ENCODE measurements at regions not wholly inside any gene's neighbourhood (a gene's known extent, or its start where the extent isn't known, plus 50 kb on each side); places are given as distances from the start of the nearest gene placed in this dataset.

GRCh38 chr17:15134363-15134762, 130.8 kb downstream of the PMP22 start:
- no peak for DNase-seq (ENCODE audit: low spot score, unreplicated experiment)
- TF ChIP-seq CTCF (IDR thresholded peaks at IDR 0.05; ENCODE audit: unreplicated experiment): no peak
- no peaks in the 10 kb centered on the region for H3K4me1 Mint-ChIP-seq (ENCODE audit: low read depth)
- no peak overlapping the region for H3K4me3 Mint-ChIP-seq (ENCODE audit: low read depth)
- no peaks in the 10 kb centered on the region for H3K36me3 Mint-ChIP-seq (ENCODE audit: insufficient read depth)
- no peak overlapping the region for H3K27ac Mint-ChIP-seq
- no peaks in the 10 kb centered on the region for H3K9me3 Mint-ChIP-seq (ENCODE audit: low read depth)
- no peaks in the 10 kb centered on the region for H3K27me3 Mint-ChIP-seq

DNA sequence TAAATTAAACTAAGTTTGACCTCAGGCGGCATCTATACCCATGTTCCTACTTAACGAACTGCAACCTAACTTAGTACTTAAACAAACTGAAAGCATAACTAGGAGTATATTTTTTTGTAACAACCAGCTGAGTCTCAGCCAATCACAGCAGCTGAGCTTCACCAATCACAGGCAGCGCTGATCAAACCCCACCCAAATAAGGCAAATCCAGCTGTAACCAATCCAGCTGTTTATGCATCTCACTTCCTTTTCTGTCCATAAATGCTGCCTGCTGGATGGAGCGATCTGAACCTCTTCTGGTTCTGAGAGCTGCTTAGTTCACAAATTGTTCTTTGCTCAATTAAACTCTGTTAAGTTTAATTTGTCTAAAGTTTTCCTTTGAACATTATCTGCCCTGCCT, 131.3 kb downstream of the PMP22 start:
- no peak for TF ChIP-seq CTCF (IDR thresholded peaks at IDR 0.05; ENCODE audit: unreplicated experiment)
- H3K4me3 Mint-ChIP-seq (ENCODE audit: low read depth): no peak overlapping the region
- H3K36me3 Mint-ChIP-seq (ENCODE audit: insufficient read depth): no peaks in the 10 kb centered on the region
- DNase-seq (ENCODE audit: low spot score, unreplicated experiment): no peak
- H3K27ac Mint-ChIP-seq: no peak overlapping the region
- no peaks in the 10 kb centered on the region for H3K27me3 Mint-ChIP-seq
- H3K4me1 Mint-ChIP-seq (ENCODE audit: low read depth): no peaks in the 10 kb centered on the region
- no peaks in the 10 kb centered on the region for H3K9me3 Mint-ChIP-seq (ENCODE audit: low read depth)

DNA sequence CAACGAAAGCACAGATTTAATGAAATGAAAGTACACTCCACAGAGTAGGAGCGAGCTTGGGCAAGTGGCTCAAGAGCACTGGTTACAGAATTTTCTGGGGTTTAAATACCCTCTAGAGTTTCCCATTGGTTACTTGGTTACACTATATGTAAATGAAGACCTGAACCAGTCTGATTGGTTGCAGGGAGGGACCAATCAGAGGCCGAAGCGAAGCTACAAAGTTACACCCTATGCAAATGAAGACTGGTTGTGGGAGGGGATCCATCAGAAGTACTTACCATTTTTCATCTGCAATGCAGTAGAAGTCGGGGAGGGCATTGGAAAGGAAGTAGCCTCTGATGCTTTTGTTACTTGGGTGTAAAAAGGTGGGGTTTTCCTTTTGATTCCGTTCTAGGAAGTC, 132.0 kb downstream of the PMP22 start:
- Mint-ChIP-seq H3K27me3 (no peaks in the 10 kb centered on the region), H3K36me3 (ENCODE audit: insufficient read depth) (no peaks in the 10 kb centered on the region), H3K4me1 (ENCODE audit: low read depth) (no peaks in the 10 kb centered on the region), H3K4me3 (ENCODE audit: low read depth) (no peak overlapping the region), H3K27ac (no peak overlapping the region), H3K9me3 (ENCODE audit: low read depth) (no peaks in the 10 kb centered on the region)
- no peak for DNase-seq (ENCODE audit: low spot score, unreplicated experiment)
- no peak for TF ChIP-seq CTCF (IDR thresholded peaks at IDR 0.05; ENCODE audit: unreplicated experiment)

GRCh38 chr17:15130426-15130825, 134.7 kb downstream of the PMP22 start:
- Mint-ChIP-seq H3K4me1 (ENCODE audit: low read depth) (no peaks in the 10 kb centered on the region), H3K27ac (no peak overlapping the region), H3K9me3 (ENCODE audit: low read depth) (peaks cover 3% of the 10 kb centered on the region), H3K27me3 (no peaks in the 10 kb centered on the region), H3K4me3 (ENCODE audit: low read depth) (no peak overlapping the region), H3K36me3 (ENCODE audit: insufficient read depth) (no peaks in the 10 kb centered on the region)
- TF ChIP-seq CTCF (IDR thresholded peaks at IDR 0.05; ENCODE audit: unreplicated experiment): no peak
- no peak for DNase-seq (ENCODE audit: low spot score, unreplicated experiment)

GRCh38 chr17:15129986-15130385, 135.1 kb downstream of the PMP22 start:
- Mint-ChIP-seq H3K9me3 (ENCODE audit: low read depth) (peaks cover 3% of the 10 kb centered on the region), H3K27me3 (no peaks in the 10 kb centered on the region)

More at GRCh38 chr17:15129986-15130385, 135.1 kb downstream of the PMP22 start:
- H3K4me1 Mint-ChIP-seq (ENCODE audit: low read depth): no peaks in the 10 kb centered on the region
- H3K36me3 Mint-ChIP-seq (ENCODE audit: insufficient read depth): no peaks in the 10 kb centered on the region
- H3K4me3 Mint-ChIP-seq (ENCODE audit: low read depth): no peak overlapping the region
- no peak for TF ChIP-seq CTCF (IDR thresholded peaks at IDR 0.05; ENCODE audit: unreplicated experiment)
- DNase-seq (ENCODE audit: low spot score, unreplicated experiment): no peak
- H3K27ac Mint-ChIP-seq: no peak overlapping the region
